ENCODE measurements at regions not wholly inside any gene's neighbourhood (a gene's known extent, or its start where the extent isn't known, plus 50 kb on each side); places are given as distances from the start of the nearest gene placed in this dataset.

- Histone ChIP-seq H3K27ac (no peak overlapping the region), H3K9me3 (no peaks in the 10 kb centered on the region)
Measured at GRCh38 chr14:43595096-43595772, 911.8 kb downstream of the FSCB start.

DNA sequence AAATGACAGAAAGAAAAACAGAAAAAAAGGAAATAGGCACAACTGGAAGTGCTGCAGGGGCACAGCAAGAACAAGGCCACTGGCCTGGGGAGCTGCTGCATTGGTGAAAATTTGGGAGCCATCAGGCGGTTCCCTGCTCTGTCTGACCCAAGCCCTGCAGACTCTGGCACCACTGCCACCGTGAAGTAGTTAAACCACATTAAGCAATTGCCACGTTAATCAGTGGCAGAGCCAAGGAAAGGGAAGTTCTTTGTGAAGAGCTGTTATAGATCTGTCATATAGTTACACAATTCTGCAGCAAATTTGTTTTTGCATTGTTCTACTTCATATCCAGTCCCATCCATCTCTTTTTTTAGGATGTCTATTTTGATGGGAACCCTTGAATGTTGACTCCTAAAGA, 915.3 kb downstream of the FSCB start:
- in situ Hi-C loops (cut with MboI; ENCODE audit: low sequenced_read_pairs in 4 of 4): no loop called here
- DNase-seq (no peak), ATAC-seq (no peak)
- no peak overlapping the region for H3K27ac ChIP-seq
- no peaks in the 10 kb centered on the region for H3K36me3 ChIP-seq
- TF ChIP-seq POLR2A (IDR thresholded peaks at IDR 0.05): no peak
- TF ChIP-seq CTCF (IDR thresholded peaks at IDR 0.05 in 4 of 5, conservative IDR thresholded peaks at IDR 0.05 in 1 of 5): no peak
- intact Hi-C loops (cut with DNase I; ENCODE audit: low total_unique reads): no loop called here
- H3K27me3 ChIP-seq: no peaks in the 10 kb centered on the region
- H3K9me3 ChIP-seq: no peaks in the 10 kb centered on the region
- no peaks in the 10 kb centered on the region for H3K4me1 ChIP-seq
- H3K4me3 ChIP-seq: no peak overlapping the region

More at GRCh38 chr14:43595096-43595772, 911.8 kb downstream of the FSCB start:
- no peak for ATAC-seq
- H3K4me3 ChIP-seq: no peak overlapping the region
- H3K27me3 ChIP-seq: no peaks in the 10 kb centered on the region
- in situ Hi-C loops (cut with MboI; ENCODE audit: low sequenced_read_pairs in 4 of 4) (no loop called here), intact Hi-C loops (cut with DNase I; ENCODE audit: low total_unique reads) (no loop called here)
- H3K36me3 ChIP-seq: no peaks in the 10 kb centered on the region
- no peaks in the 10 kb centered on the region for H3K4me1 ChIP-seq
- no peak for DNase-seq
- TF ChIP-seq CTCF (IDR thresholded peaks at IDR 0.05 in 4 of 5, conservative IDR thresholded peaks at IDR 0.05 in 1 of 5) (no peak), POLR2A (IDR thresholded peaks at IDR 0.05) (no peak)

DNA sequence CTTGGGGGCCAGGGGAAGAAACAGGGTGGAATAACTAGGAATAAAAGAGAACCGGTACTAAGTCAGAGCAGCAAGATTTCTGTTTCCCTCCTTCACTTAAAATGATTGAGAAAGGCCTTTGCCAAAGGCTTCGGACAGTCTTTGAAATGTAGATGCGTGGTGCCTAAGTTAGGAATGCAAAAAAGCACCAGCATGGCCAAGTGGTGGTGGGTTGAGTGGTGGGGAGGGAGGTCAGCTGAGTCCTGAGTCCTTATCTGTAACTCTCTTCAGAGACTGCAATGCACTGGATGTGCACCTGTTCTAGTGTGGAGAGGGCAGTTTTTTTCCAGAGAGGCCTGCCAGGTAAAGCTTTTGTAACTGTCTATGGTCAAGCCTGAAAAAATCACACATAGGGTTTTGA, 919.9 kb downstream of the FSCB start:
- no peak overlapping the region for H3K27ac ChIP-seq
- in situ Hi-C loops (cut with MboI; ENCODE audit: low sequenced_read_pairs in 4 of 4): no loop called here
- H3K4me3 ChIP-seq: no peak overlapping the region
- no peak for DNase-seq
- ATAC-seq: no peak
- H3K36me3 ChIP-seq: no peaks in the 10 kb centered on the region
- H3K9me3 ChIP-seq: no peaks in the 10 kb centered on the region
- no peak for TF ChIP-seq CTCF (IDR thresholded peaks at IDR 0.05 in 4 of 5, conservative IDR thresholded peaks at IDR 0.05 in 1 of 5)
- no peak for TF ChIP-seq POLR2A (IDR thresholded peaks at IDR 0.05)
- intact Hi-C loops (cut with DNase I; ENCODE audit: low total_unique reads): no loop called here
- no peaks in the 10 kb centered on the region for H3K4me1 ChIP-seq
- no peaks in the 10 kb centered on the region for H3K27me3 ChIP-seq

DNA sequence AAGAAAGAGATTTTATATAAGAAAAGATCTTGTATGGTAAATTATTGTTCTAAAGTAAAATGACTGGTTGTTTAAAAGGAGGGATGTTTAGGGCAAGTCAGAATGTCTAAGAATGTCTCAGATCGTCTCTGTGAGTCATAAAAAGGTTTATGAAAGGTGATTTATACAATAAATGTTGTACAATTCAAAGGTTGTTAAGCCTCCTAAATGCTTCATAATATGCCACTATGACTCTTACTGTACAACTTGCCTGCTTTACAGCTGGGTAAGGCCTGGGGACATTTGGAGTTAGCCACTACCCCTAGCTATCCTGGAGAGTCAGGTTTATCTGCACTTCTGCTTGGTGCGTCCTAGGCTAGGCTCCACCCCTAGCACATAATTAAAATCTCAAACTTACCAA, 927.4 kb downstream of the FSCB start:
- no peak for TF ChIP-seq POLR2A (IDR thresholded peaks at IDR 0.05)
- no peak for TF ChIP-seq CTCF (IDR thresholded peaks at IDR 0.05 in 4 of 5, conservative IDR thresholded peaks at IDR 0.05 in 1 of 5)
- ATAC-seq (no peak), DNase-seq (no peak)
- Histone ChIP-seq H3K4me3 (no peak overlapping the region), H3K27me3 (no peaks in the 10 kb centered on the region), H3K27ac (no peak overlapping the region), H3K4me1 (no peaks in the 10 kb centered on the region), H3K9me3 (no peaks in the 10 kb centered on the region), H3K36me3 (no peaks in the 10 kb centered on the region)
- in situ Hi-C loops (cut with MboI; ENCODE audit: low sequenced_read_pairs in 4 of 4) (no loop called here), intact Hi-C loops (cut with DNase I; ENCODE audit: low total_unique reads) (no loop called here)

- DNase-seq (no peak), ATAC-seq (no peak)
- intact Hi-C loops (cut with DNase I; ENCODE audit: low total_unique reads): no loop called here
- in situ Hi-C loops (cut with MboI; ENCODE audit: low sequenced_read_pairs in 4 of 4): no loop called here
- H3K27me3 ChIP-seq: no peaks in the 10 kb centered on the region
- no peak overlapping the region for H3K4me3 ChIP-seq
- no peak for TF ChIP-seq CTCF (IDR thresholded peaks at IDR 0.05 in 4 of 5, conservative IDR thresholded peaks at IDR 0.05 in 1 of 5)
- no peak for TF ChIP-seq POLR2A (IDR thresholded peaks at IDR 0.05)
- H3K4me1 ChIP-seq: no peaks in the 10 kb centered on the region
- no peaks in the 10 kb centered on the region for H3K36me3 ChIP-seq
- H3K27ac ChIP-seq: no peak overlapping the region
- no peaks in the 10 kb centered on the region for H3K9me3 ChIP-seq
Measured at GRCh38 chr14:43568022-43568421, 939.1 kb downstream of the FSCB start.

Data from gastrocnemius medialis (tissue), 4 donors.